Fibroblast of lung (primary cell): ENCODE measurements at regions not wholly inside any gene's neighbourhood (a gene's known extent, or its start where the extent isn't known, plus 50 kb on each side); places are given as distances from the start of the nearest gene placed in this dataset.
A peak's percentile ranks its signal among the peaks of the same experiment; 100 is the strongest.
"Not testable (repeated sequence)": the region's sequence is repeated elsewhere in the genome, so short reads cannot be mapped to it uniquely, and the experiment has no call there.

ENCODE experiments used
- DNase-seq, 2 donors: peaks; one replicate each; pipeline versions ENCODE4 v3.0.0 to v3.0.0-alpha.2; 2010; ENCODE audit warnings: low read depth in 2 of 2
- H2AFZ ChIP-seq: 2 replicates; pipeline ENCODE4 v1.5.1; 2012; ENCODE audit warnings: low read length, control low read depth, inconsistent platforms
- H3K27ac ChIP-seq: 2 replicates; pipeline ENCODE4 v1.5.1; 2011; ENCODE audit warnings: low read length, control low read depth; ENCODE audit not compliant: insufficient read depth
- H3K27me3 ChIP-seq: 2 replicates; pipeline ENCODE4 v1.5.1; 2011; ENCODE audit warnings: mild to moderate bottlenecking, low read length; ENCODE audit not compliant: control insufficient read depth, insufficient read depth
- H3K36me3 ChIP-seq: 2 replicates; pipeline ENCODE4 v1.5.1; 2011; ENCODE audit warnings: low read length; ENCODE audit not compliant: control insufficient read depth, insufficient read depth
- H3K4me1 ChIP-seq: 2 replicates; pipeline ENCODE4 v1.5.1; 2011; ENCODE audit warnings: low read length; ENCODE audit not compliant: control insufficient read depth, insufficient read depth; ENCODE audit errors: extremely low read depth
- H3K4me2 ChIP-seq: 2 replicates; pipeline ENCODE4 v1.5.1; 2011; ENCODE audit warnings: low read length, control low read depth; ENCODE audit not compliant: insufficient read depth; ENCODE audit errors: extremely low read depth
- H3K4me3 ChIP-seq, 4 experiments: fragments of 200-600 bp in 1 of 4; sonication (generic) in 1 of 4; replicated peaks in 1 of 4; 2 replicates each; pipeline ENCODE4 v1.5.1; 2011 to 2016; ENCODE audit warnings: low read length in 4 of 4, low read depth in 3 of 4, mild to moderate bottlenecking in 3 of 4, control low read depth in 2 of 4, inconsistent platforms in 1 of 4, mixed read lengths in 1 of 4; ENCODE audit not compliant: insufficient read depth in 1 of 4; ENCODE audit errors: control extremely low read depth in 1 of 4
- H3K79me2 ChIP-seq: 2 replicates; pipeline ENCODE4 v1.5.1; 2012; ENCODE audit warnings: mild to moderate bottlenecking, low read length, inconsistent platforms; ENCODE audit not compliant: control insufficient read depth, insufficient read depth
- H3K9ac ChIP-seq: 2 replicates; pipeline ENCODE4 v1.5.1; 2011; ENCODE audit warnings: mild to moderate bottlenecking, low read length, control low read depth; ENCODE audit not compliant: insufficient read depth
- H3K9me3 ChIP-seq: 2 replicates; pipeline ENCODE4 v1.5.1; 2012; ENCODE audit warnings: low read depth, low read length; ENCODE audit not compliant: control insufficient read depth, insufficient read depth
- H4K20me1 ChIP-seq: 2 replicates; pipeline ENCODE4 v1.5.1; 2011; ENCODE audit warnings: low read length; ENCODE audit not compliant: control insufficient read depth, insufficient read depth; ENCODE audit errors: extremely low read depth
- EZH2 ChIP-seq: IDR thresholded peaks from 2 replicates; pipeline ENCODE4 v1.5.1; 2012; ENCODE audit warnings: low read length, control low read depth, mild to moderate bottlenecking; ENCODE audit errors: missing control alignments
- TF ChIP-seq, protein P1 (sequence below), 2 donors: IDR thresholded peaks in 1 of 2; conservative IDR thresholded peaks in 1 of 2; 1 replicate in 1 of 2; 2 replicates in 1 of 2; pipeline ENCODE4 v1.5.1; 2011 to 2012; ENCODE audit warnings: low read length in 2 of 2, control low read depth in 1 of 2, inconsistent platforms in 1 of 2, low read depth in 1 of 2, mild to moderate bottlenecking in 1 of 2

GRCh38 chr5:101327816-101328215 is 424.7 kb upstream of the ST8SIA4 start:
- Histone ChIP-seq H3K36me3 (no peaks in the 10 kb centered on the region), H3K4me1 (no peaks in the 10 kb centered on the region), H3K4me2 (no peak overlapping the region), H3K27ac (no peak overlapping the region), H2AFZ (no peak overlapping the region), H3K79me2 (no peaks in the 10 kb centered on the region), H3K27me3 (no peaks in the 10 kb centered on the region), H3K4me3 (no peak overlapping the region), H4K20me1 (no peaks in the 10 kb centered on the region), H3K9me3 (no peaks in the 10 kb centered on the region), H3K9ac (no peak overlapping the region)
- DNase-seq = no peak
- TF ChIP-seq, protein P1, sequence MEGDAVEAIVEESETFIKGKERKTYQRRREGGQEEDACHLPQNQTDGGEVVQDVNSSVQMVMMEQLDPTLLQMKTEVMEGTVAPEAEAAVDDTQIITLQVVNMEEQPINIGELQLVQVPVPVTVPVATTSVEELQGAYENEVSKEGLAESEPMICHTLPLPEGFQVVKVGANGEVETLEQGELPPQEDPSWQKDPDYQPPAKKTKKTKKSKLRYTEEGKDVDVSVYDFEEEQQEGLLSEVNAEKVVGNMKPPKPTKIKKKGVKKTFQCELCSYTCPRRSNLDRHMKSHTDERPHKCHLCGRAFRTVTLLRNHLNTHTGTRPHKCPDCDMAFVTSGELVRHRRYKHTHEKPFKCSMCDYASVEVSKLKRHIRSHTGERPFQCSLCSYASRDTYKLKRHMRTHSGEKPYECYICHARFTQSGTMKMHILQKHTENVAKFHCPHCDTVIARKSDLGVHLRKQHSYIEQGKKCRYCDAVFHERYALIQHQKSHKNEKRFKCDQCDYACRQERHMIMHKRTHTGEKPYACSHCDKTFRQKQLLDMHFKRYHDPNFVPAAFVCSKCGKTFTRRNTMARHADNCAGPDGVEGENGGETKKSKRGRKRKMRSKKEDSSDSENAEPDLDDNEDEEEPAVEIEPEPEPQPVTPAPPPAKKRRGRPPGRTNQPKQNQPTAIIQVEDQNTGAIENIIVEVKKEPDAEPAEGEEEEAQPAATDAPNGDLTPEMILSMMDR (conservative IDR thresholded peaks at IDR 0.05 in 1 of 2, IDR thresholded peaks at IDR 0.05 in 1 of 2; ENCODE audit: low read depth in 1 of 2, low read length in 2 of 2) = no peak
- TF ChIP-seq EZH2 = no peak

DNA sequence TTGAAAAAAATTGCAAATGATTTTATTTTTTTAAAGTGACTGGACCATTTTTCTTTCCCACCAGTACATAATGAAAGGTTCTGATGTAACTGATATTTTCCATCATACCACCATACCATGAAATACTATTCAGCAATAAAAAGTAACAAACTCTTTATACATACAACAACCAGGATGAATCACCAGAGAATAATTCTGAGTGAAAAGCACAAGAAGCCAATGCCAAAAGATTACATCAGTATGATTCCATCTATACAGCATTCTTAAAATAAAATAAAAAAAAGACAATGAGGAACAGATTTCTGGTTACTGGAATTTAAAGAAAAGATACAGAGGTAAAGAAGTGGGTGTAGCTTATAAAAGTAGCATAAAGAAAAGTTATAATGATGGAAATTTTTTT is 423.7 kb upstream of the ST8SIA4 start:
- TF ChIP-seq, protein P1 (conservative IDR thresholded peaks at IDR 0.05 in 1 of 2, IDR thresholded peaks at IDR 0.05 in 1 of 2; ENCODE audit: low read depth in 1 of 2, low read length in 2 of 2) = no peak
- no peak for TF ChIP-seq EZH2
- H3K79me2 ChIP-seq = no peaks in the 10 kb centered on the region
- no peaks in the 10 kb centered on the region for H3K9me3 ChIP-seq
- no peak overlapping the region for H2AFZ ChIP-seq
- H3K36me3 ChIP-seq = no peaks in the 10 kb centered on the region
- H3K27ac ChIP-seq = no peak overlapping the region
- no peaks in the 10 kb centered on the region for H3K27me3 ChIP-seq
- peak; percentile 4 to 21 for DNase-seq
- H4K20me1 ChIP-seq = no peaks in the 10 kb centered on the region
- H3K4me1 ChIP-seq = no peaks in the 10 kb centered on the region
- no peak overlapping the region for H3K9ac ChIP-seq
- no peak overlapping the region for H3K4me3 ChIP-seq
- no peak overlapping the region for H3K4me2 ChIP-seq

- not testable (repeated sequence) for H2AFZ ChIP-seq, H3K9me3 ChIP-seq, H3K4me3 ChIP-seq, H3K79me2 ChIP-seq, H3K4me2 ChIP-seq, H3K27me3 ChIP-seq, H3K36me3 ChIP-seq, H4K20me1 ChIP-seq, H3K9ac ChIP-seq, DNase-seq, H3K27ac ChIP-seq, H3K4me1 ChIP-seq
Measured at GRCh38 chr5:101316401-101316800, 413.3 kb upstream of the ST8SIA4 start.
